Breast epithelium (tissue), 3 donors: ENCODE measurements at regions not wholly inside any gene's neighbourhood (a gene's known extent, or its start where the extent isn't known, plus 50 kb on each side); places are given as distances from the start of the nearest gene placed in this dataset.

Experiments
- CTCF ChIP-seq, 3 donors: fragments of 450-650 bp; IDR thresholded peaks; one replicate each; pipeline ENCODE4 v1.5.1; 2016 to 2017; ENCODE audit warnings: antibody characterized with exemption in 3 of 3, mild to moderate bottlenecking in 3 of 3, moderate library complexity in 3 of 3
- POLR2A ChIP-seq: fragments of 450-650 bp; IDR thresholded peaks from one replicate; pipeline ENCODE4 v1.6.1; 2016; ENCODE audit warnings: antibody characterized with exemption, mild to moderate bottlenecking, moderate library complexity

GRCh38 chr22:26894766-26895485 is 237.5 kb downstream of the MIAT start:
- no peak for TF ChIP-seq CTCF (IDR thresholded peaks at IDR 0.05)
- no peak for TF ChIP-seq POLR2A
